Body of pancreas (tissue), 4 donors: ENCODE measurements at regions not wholly inside any gene's neighbourhood (a gene's known extent, or its start where the extent isn't known, plus 50 kb on each side); places are given as distances from the start of the nearest gene placed in this dataset.

Source experiments
- ATAC-seq: fragments of 150-250 bp; one replicate; pipeline ENCODE4 v1.9.1; 2016
- DNase-seq, 4 donors: peaks; one replicate each; pipeline ENCODE4 v3.0.0-alpha.2; 2019
- H3K27ac ChIP-seq, 4 donors: fragments of 200-600 bp; sonication (generic); 1 replicate in 3 of 4; 2 replicates in 1 of 4; pipeline versions ENCODE4 v1.5.1 to v1.6.1; 2016 to 2019; ENCODE audit warnings: mild to moderate bottlenecking in 1 of 4, mixed read lengths in 1 of 4, moderate library complexity in 1 of 4
- H3K27me3 ChIP-seq, 2 donors: fragments of 200-600 bp; sonication (generic); one replicate each; pipeline ENCODE4 v1.6.0; 2016; ENCODE audit warnings: mild to moderate bottlenecking in 1 of 2
- H3K36me3 ChIP-seq, 2 donors: fragments of 200-600 bp; sonication (generic); replicated peaks in 1 of 2; 2 replicates each; pipeline ENCODE4 v1.5.1; 2016; ENCODE audit warnings: low read depth in 2 of 2; ENCODE audit not compliant: insufficient read depth in 1 of 2
- H3K4me1 ChIP-seq: fragments of 200-600 bp; sonication (generic); one replicate; pipeline ENCODE4 v1.6.0; 2016
- H3K4me3 ChIP-seq, 2 donors: fragments of 200-600 bp; sonication (generic); 1 replicate in 1 of 2; 2 replicates in 1 of 2; pipeline ENCODE4 v1.5.1; 2016 to 2019
- H3K9me3 ChIP-seq, 3 donors: fragments of 200-600 bp; sonication (generic); 1 replicate in 2 of 3; 2 replicates in 1 of 3; pipeline ENCODE4 v1.5.1; 2016
- CTCF ChIP-seq, 7 experiments: fragments of 450-650 bp in 4 of 7; fragments of 200-600 bp in 3 of 7; sonication (generic) in 3 of 7; IDR thresholded peaks; one replicate each; pipeline ENCODE4 v1.5.1; 2016 to 2019; ENCODE audit warnings: antibody characterized with exemption in 7 of 7
- POLR2A ChIP-seq, 3 donors: fragments of 450-650 bp; IDR thresholded peaks; one replicate each; pipeline ENCODE4 v1.6.1; 2016; ENCODE audit warnings: antibody characterized with exemption in 3 of 3, mild to moderate bottlenecking in 2 of 3
- WGBS, 2 donors: methylation state at CpG; one replicate each; pipeline ENCODE4 v1.1.5; 2017; 5-methylcytosine and 5-hydroxymethylcytosine counted together
- intact Hi-C: fragments of 100-400 bp; cut with DNase I; formaldehyde crosslinking; loops from one replicate; pipeline ENCODE4 v1.15.1; 2023

GRCh38 chr9:118785456-118785855, 583.8 kb downstream of the BRINP1 start:
- H3K36me3 ChIP-seq, result no peaks in the 10 kb centered on the region
- no peaks in the 10 kb centered on the region for H3K27me3 ChIP-seq
- H3K27ac ChIP-seq, result no peak overlapping the region
- no peak for DNase-seq
- no peaks in the 10 kb centered on the region for H3K4me1 ChIP-seq
- 51 to 57% methylated on average over 5 to 7 of the region's 7 CpGs for WGBS, 2 donors
- no peak for TF ChIP-seq CTCF (IDR thresholded peaks at IDR 0.05)
- no peak for TF ChIP-seq POLR2A (IDR thresholded peaks at IDR 0.05)
- no peak for ATAC-seq
- intact Hi-C loops, result no loop called here
- H3K4me3 ChIP-seq, result no peak overlapping the region
- no peaks in the 10 kb centered on the region for H3K9me3 ChIP-seq

GRCh38 chr9:118786877-118787276, 582.4 kb downstream of the BRINP1 start:
- WGBS, 2 donors, result 13 to 17% methylated on average over 3 of the region's 3 CpGs
- H3K4me3 ChIP-seq, result no peak overlapping the region
- no peaks in the 10 kb centered on the region for H3K27me3 ChIP-seq
- H3K27ac ChIP-seq, result no peak overlapping the region
- ATAC-seq (no peak), DNase-seq (no peak)
- no peaks in the 10 kb centered on the region for H3K36me3 ChIP-seq
- TF ChIP-seq CTCF (IDR thresholded peaks at IDR 0.05), result no peak
- no peak for TF ChIP-seq POLR2A (IDR thresholded peaks at IDR 0.05)
- H3K4me1 ChIP-seq, result no peaks in the 10 kb centered on the region
- intact Hi-C loops, result no loop called here
- H3K9me3 ChIP-seq, result no peaks in the 10 kb centered on the region

- DNase-seq (peak in 3 of 4 donors; percentile 2 to 15 (median 6)), ATAC-seq (no peak)
- intact Hi-C loops, result no loop called here
- no peaks in the 10 kb centered on the region for H3K9me3 ChIP-seq
- TF ChIP-seq POLR2A (IDR thresholded peaks at IDR 0.05), result no peak
- TF ChIP-seq CTCF (IDR thresholded peaks at IDR 0.05), result peak in 1 of 7 experiments; percentile 13
- H3K27me3 ChIP-seq, result no peaks in the 10 kb centered on the region
- H3K36me3 ChIP-seq, result no peaks in the 10 kb centered on the region
- WGBS, 2 donors, result 58 to 72% methylated on average over 25 to 31 of the region's 47 CpGs
- no peak overlapping the region for H3K4me3 ChIP-seq
- H3K4me1 ChIP-seq, result no peaks in the 10 kb centered on the region
- H3K27ac ChIP-seq, result no peak overlapping the region
Observed at GRCh38 chr9:118809160-118809625, 560.0 kb downstream of the BRINP1 start.

- intact Hi-C loops, result no loop called here
- Histone ChIP-seq H3K4me1 (no peaks in the 10 kb centered on the region), H3K27me3 (no peaks in the 10 kb centered on the region), H3K9me3 (no peaks in the 10 kb centered on the region), H3K27ac (no peak overlapping the region), H3K4me3 (no peak overlapping the region), H3K36me3 (no peaks in the 10 kb centered on the region)
- no peak for TF ChIP-seq CTCF (IDR thresholded peaks at IDR 0.05)
- TF ChIP-seq POLR2A (IDR thresholded peaks at IDR 0.05), result no peak
- DNase-seq, result no peak
- ATAC-seq, result no peak
Observed at GRCh38 chr9:118829334-118829733, 539.9 kb downstream of the BRINP1 start.

- ATAC-seq (no peak), DNase-seq (no peak)
- intact Hi-C loops, result no loop called here
- no peaks in the 10 kb centered on the region for H3K36me3 ChIP-seq
- no peaks in the 10 kb centered on the region for H3K9me3 ChIP-seq
- H3K27ac ChIP-seq, result no peak overlapping the region
- H3K4me3 ChIP-seq, result no peak overlapping the region
- H3K27me3 ChIP-seq, result no peaks in the 10 kb centered on the region
- TF ChIP-seq CTCF (IDR thresholded peaks at IDR 0.05) (no peak), POLR2A (IDR thresholded peaks at IDR 0.05) (no peak)
- WGBS, 2 donors, result 47 to 69% methylated on average over 5 of the region's 5 CpGs
- no peaks in the 10 kb centered on the region for H3K4me1 ChIP-seq
Observed at GRCh38 chr9:118832371-118832770, 536.9 kb downstream of the BRINP1 start.
